ENCODE measurements at regions not wholly inside any gene's neighbourhood (a gene's known extent, or its start where the extent isn't known, plus 50 kb on each side); places are given as distances from the start of the nearest gene placed in this dataset.

DNA sequence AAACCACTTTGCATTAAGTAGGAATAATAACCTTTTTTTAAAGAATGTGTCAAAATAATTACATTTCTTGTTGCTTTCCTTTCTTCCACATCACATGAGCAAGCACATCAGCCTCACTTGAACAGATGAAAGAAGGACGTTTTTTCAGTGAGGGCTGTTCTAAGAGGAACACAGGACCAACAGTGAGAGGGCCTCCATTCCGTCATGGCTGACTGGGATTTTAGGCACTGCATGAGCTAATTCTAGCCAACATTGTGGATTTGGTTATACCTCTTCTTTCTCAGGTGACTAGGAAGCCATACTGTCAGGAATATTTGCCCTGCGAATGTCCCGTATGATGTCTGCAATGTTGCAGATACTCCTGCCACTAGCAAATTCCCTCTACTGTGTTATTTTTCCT is 87.6 kb downstream of the LINC00237 start:
- no peak overlapping the region for H3K4me3 ChIP-seq (ENCODE audit: control insufficient read depth in 1 of 2, extremely low read depth in 1 of 2, low read length in 1 of 2)
- DNase-seq (no peak), ATAC-seq (replicated peaks in 1 of 4) (no peak)
- Mint-ChIP-seq H3K4me3 (no peak overlapping the region), H3K27ac (no peak overlapping the region), H3K36me3 (no peaks in the 10 kb centered on the region), H3K4me1 (no peaks in the 10 kb centered on the region), H3K27me3 (peaks cover 45 to 53% of the 10 kb centered on the region in 2 donors), H3K9me3 (no peaks in the 10 kb centered on the region)
- WGBS (ENCODE audit: insufficient coverage), result 60% methylated on average over 1 of the region's 4 CpGs
- H3K27ac ChIP-seq (ENCODE audit: low read length), result no peak overlapping the region
- no peaks in the 10 kb centered on the region for H3K9me3 ChIP-seq
- CTCF ChIA-PET, result no interaction called here
- POLR2A ChIA-PET, result no interaction called here
- H3K4me1 ChIP-seq (ENCODE audit: control insufficient read depth in 1 of 2, extremely low read depth in 1 of 2, insufficient read depth in 2 of 2, low read length in 2 of 2), result no peaks in the 10 kb centered on the region
- peaks cover 18% of the 10 kb centered on the region in 2 experiments for H3K27me3 ChIP-seq (replicated peaks in 1 of 2; ENCODE audit: control insufficient read depth in 2 of 2, extremely low read depth in 1 of 2, insufficient read depth in 2 of 2, low read length in 1 of 2)
- H3K36me3 ChIP-seq (ENCODE audit: control insufficient read depth in 2 of 2, extremely low read depth in 1 of 2, insufficient read depth in 1 of 2, low read length in 1 of 2), result no peaks in the 10 kb centered on the region

DNA sequence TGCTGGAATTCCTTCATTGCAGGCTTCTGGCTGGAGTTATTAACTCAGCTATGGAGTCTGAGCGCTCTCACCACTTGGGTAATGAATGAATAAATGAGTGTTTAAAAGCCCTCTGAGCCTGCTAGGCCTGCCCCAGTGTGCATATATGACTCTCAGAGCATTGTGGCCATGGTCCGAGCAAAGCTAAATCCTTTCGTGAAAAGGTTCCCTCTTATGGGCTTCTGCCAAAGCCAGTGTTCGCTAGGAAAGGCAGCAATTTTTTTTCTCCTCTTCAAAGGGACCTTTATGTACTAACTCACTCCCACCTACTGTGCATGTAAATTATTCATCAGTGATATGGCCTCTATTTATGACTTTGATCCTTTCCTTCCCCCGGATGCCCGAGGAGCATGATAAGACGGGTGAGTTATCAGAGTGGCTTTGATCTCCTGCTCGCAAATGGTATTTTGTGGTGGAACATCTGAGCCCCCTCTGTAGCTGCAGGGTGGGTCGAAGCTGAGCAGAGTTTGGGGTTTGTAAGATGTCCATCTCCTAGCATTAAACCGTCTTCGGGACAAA is 88.6 kb downstream of the LINC00237 start:
- WGBS (ENCODE audit: insufficient coverage), result 75% methylated on average over 4 of the region's 11 CpGs

DNA sequence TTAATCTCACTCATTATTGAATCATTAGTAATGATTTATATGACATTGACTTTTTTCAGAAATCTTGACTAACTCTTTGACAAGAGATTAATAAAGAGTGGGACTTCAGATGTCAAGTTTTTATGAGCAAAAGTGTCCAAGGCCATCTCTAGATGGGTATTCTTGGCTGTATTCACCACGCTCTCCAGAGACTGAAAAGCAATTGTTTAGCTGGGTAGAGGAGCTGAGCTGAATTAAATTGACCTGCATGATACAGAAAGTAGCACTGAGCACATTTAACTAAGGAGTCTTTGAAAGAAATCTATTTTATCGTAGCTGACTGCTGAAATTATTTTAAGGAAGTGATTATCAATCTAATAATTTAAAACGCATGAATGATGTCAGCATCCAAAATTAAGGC is 89.4 kb downstream of the LINC00237 start:
- H3K4me3 ChIP-seq (ENCODE audit: control insufficient read depth in 1 of 2, extremely low read depth in 1 of 2, low read length in 1 of 2), result no peak overlapping the region
- ATAC-seq (replicated peaks in 1 of 4), result no peak
- no peak overlapping the region for H3K27ac ChIP-seq (ENCODE audit: low read length)
- H3K4me1 Mint-ChIP-seq, result no peaks in the 10 kb centered on the region
- H3K27me3 Mint-ChIP-seq, result peaks cover 50 to 56% of the 10 kb centered on the region in 2 donors
- no peak for DNase-seq
- WGBS (ENCODE audit: insufficient coverage), result 43% methylated on average over 1 of the region's 3 CpGs
- POLR2A ChIA-PET, result no interaction called here
- CTCF ChIA-PET, result no interaction called here
- no peaks in the 10 kb centered on the region for H3K9me3 Mint-ChIP-seq
- no peak overlapping the region for H3K4me3 Mint-ChIP-seq
- H3K27ac Mint-ChIP-seq, result no peak overlapping the region
- H3K27me3 ChIP-seq (replicated peaks in 1 of 2; ENCODE audit: control insufficient read depth in 2 of 2, extremely low read depth in 1 of 2, insufficient read depth in 2 of 2, low read length in 1 of 2), result peaks cover 18% of the 10 kb centered on the region in 2 experiments
- no peaks in the 10 kb centered on the region for H3K4me1 ChIP-seq (ENCODE audit: control insufficient read depth in 1 of 2, extremely low read depth in 1 of 2, insufficient read depth in 2 of 2, low read length in 2 of 2)
- no peaks in the 10 kb centered on the region for H3K9me3 ChIP-seq
- no peaks in the 10 kb centered on the region for H3K36me3 ChIP-seq (ENCODE audit: control insufficient read depth in 2 of 2, extremely low read depth in 1 of 2, insufficient read depth in 1 of 2, low read length in 1 of 2)
- H3K36me3 Mint-ChIP-seq, result no peaks in the 10 kb centered on the region

More for the DNA sequence above, 88.6 kb downstream of the LINC00237 start:
- CTCF ChIA-PET, result no interaction called here
- Mint-ChIP-seq H3K4me1 (no peaks in the 10 kb centered on the region), H3K27ac (no peak overlapping the region), H3K9me3 (no peaks in the 10 kb centered on the region), H3K4me3 (no peak overlapping the region), H3K27me3 (peaks cover 50% of the 10 kb centered on the region in 2 donors), H3K36me3 (no peaks in the 10 kb centered on the region)
- no peak for ATAC-seq (replicated peaks in 1 of 4)
- H3K9me3 ChIP-seq, result no peaks in the 10 kb centered on the region
- no peaks in the 10 kb centered on the region for H3K36me3 ChIP-seq (ENCODE audit: control insufficient read depth in 2 of 2, extremely low read depth in 1 of 2, insufficient read depth in 1 of 2, low read length in 1 of 2)
- H3K4me3 ChIP-seq (ENCODE audit: control insufficient read depth in 1 of 2, extremely low read depth in 1 of 2, low read length in 1 of 2), result no peak overlapping the region
- POLR2A ChIA-PET, result no interaction called here
- DNase-seq, result no peak
- H3K4me1 ChIP-seq (ENCODE audit: control insufficient read depth in 1 of 2, extremely low read depth in 1 of 2, insufficient read depth in 2 of 2, low read length in 2 of 2), result no peaks in the 10 kb centered on the region
- peaks cover 18% of the 10 kb centered on the region in 2 experiments for H3K27me3 ChIP-seq (replicated peaks in 1 of 2; ENCODE audit: control insufficient read depth in 2 of 2, extremely low read depth in 1 of 2, insufficient read depth in 2 of 2, low read length in 1 of 2)
- H3K27ac ChIP-seq (ENCODE audit: low read length), result no peak overlapping the region

DNA sequence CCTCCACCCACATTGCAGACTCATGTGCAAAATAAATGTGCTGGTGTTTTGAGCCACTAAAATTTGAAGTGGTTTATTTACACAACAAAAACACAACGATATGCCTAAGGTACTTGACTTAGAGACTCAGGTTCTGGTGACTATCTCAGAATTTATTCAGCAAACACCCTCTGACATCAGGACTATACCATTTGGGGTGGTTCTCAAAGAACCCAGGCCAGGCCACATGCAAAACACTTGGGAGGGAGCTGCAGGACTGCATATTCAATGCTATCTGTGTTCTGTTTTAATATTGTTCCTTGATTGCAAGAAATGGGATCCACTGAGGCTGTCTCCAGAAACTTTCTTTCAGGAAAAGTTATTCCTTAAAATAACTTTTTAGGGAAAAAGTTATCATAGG is 91.6 kb downstream of the LINC00237 start:
- peaks cover 31 to 39% of the 10 kb centered on the region in 2 donors for H3K27me3 Mint-ChIP-seq
- H3K4me1 Mint-ChIP-seq, result no peaks in the 10 kb centered on the region
- no peaks in the 10 kb centered on the region for H3K9me3 ChIP-seq
- ATAC-seq (replicated peaks in 1 of 4) (no peak), DNase-seq (no peak)
- no peaks in the 10 kb centered on the region for H3K4me1 ChIP-seq (ENCODE audit: control insufficient read depth in 1 of 2, extremely low read depth in 1 of 2, insufficient read depth in 2 of 2, low read length in 2 of 2)
- no peaks in the 10 kb centered on the region for H3K36me3 ChIP-seq (ENCODE audit: control insufficient read depth in 2 of 2, extremely low read depth in 1 of 2, insufficient read depth in 1 of 2, low read length in 1 of 2)
- POLR2A ChIA-PET, result no interaction called here
- no peak overlapping the region for H3K4me3 Mint-ChIP-seq
- H3K27me3 ChIP-seq (replicated peaks in 1 of 2; ENCODE audit: control insufficient read depth in 2 of 2, extremely low read depth in 1 of 2, insufficient read depth in 2 of 2, low read length in 1 of 2), result peaks cover 5 to 14% of the 10 kb centered on the region in 2 experiments
- CTCF ChIA-PET, result no interaction called here
- no peak overlapping the region for H3K4me3 ChIP-seq (ENCODE audit: control insufficient read depth in 1 of 2, extremely low read depth in 1 of 2, low read length in 1 of 2)
- H3K27ac ChIP-seq (ENCODE audit: low read length), result no peak overlapping the region
- no peaks in the 10 kb centered on the region for H3K36me3 Mint-ChIP-seq
- H3K27ac Mint-ChIP-seq, result no peak overlapping the region
- H3K9me3 Mint-ChIP-seq, result no peaks in the 10 kb centered on the region
- 43% methylated on average over 1 of the region's 1 CpG for WGBS (ENCODE audit: insufficient coverage)

DNA sequence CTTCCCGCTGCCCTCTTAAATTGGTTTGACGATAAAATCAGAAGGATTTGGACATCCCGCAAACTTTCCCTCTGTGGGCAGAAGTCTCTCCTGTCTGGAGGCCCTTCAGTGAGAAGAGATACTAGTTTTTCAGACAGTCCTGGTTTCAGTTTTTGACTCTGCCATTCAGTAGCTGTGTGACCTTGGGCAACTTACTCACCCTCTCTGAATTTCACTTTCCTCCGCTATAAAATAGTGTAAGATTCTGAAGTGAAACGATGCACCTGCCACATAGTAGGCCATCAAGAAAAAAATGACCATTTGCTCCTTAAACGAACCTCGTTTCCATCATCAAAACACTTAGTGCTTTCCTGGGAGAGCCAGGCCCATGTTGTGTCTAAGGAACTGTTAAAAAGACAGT is 97.2 kb downstream of the LINC00237 start:
- ATAC-seq (replicated peaks in 1 of 4), result no peak
- Histone ChIP-seq H3K4me1 (ENCODE audit: control insufficient read depth in 1 of 2, extremely low read depth in 1 of 2, insufficient read depth in 2 of 2, low read length in 2 of 2) (no peaks in the 10 kb centered on the region), H3K27ac (ENCODE audit: low read length) (no peak overlapping the region), H3K36me3 (ENCODE audit: control insufficient read depth in 2 of 2, extremely low read depth in 1 of 2, insufficient read depth in 1 of 2, low read length in 1 of 2) (no peaks in the 10 kb centered on the region), H3K4me3 (ENCODE audit: control insufficient read depth in 1 of 2, extremely low read depth in 1 of 2, low read length in 1 of 2) (no peak overlapping the region), H3K27me3 (replicated peaks in 1 of 2; ENCODE audit: control insufficient read depth in 2 of 2, extremely low read depth in 1 of 2, insufficient read depth in 2 of 2, low read length in 1 of 2) (peaks cover 0 to 3% of the 10 kb centered on the region in 2 experiments), H3K9me3 (no peaks in the 10 kb centered on the region)
- H3K4me3 Mint-ChIP-seq, result no peak overlapping the region
- H3K36me3 Mint-ChIP-seq, result no peaks in the 10 kb centered on the region
- H3K27ac Mint-ChIP-seq, result no peak overlapping the region
- POLR2A ChIA-PET, result no interaction called here
- H3K27me3 Mint-ChIP-seq, result peaks cover 17 to 18% of the 10 kb centered on the region in 2 donors
- no peaks in the 10 kb centered on the region for H3K9me3 Mint-ChIP-seq
- H3K4me1 Mint-ChIP-seq, result no peaks in the 10 kb centered on the region
- WGBS (ENCODE audit: insufficient coverage), result 94% methylated on average over 3 of the region's 7 CpGs
- CTCF ChIA-PET, result no interaction called here
- no peak for DNase-seq

DNA sequence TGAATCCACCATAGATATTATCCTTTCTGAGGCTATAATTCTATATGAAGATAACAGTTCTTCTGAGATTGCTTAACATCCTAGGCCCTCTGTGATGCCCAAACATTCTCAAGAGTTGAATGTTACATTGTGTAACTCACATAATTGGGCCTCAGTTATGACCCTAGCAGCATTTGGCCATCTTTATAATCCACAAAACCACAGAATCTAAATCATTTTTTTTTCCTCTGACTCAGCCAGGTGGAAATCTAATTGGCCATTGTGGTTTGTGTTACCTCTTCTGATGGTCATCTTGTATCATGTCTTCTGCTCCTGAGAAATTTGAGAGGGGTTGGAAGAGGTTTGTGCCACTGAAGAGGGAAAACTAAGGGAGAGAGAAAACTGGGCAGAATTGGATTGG is 99.5 kb downstream of the LINC00237 start:
- Mint-ChIP-seq H3K4me1 (no peaks in the 10 kb centered on the region), H3K4me3 (no peak overlapping the region), H3K27ac (no peak overlapping the region), H3K36me3 (no peaks in the 10 kb centered on the region), H3K9me3 (no peaks in the 10 kb centered on the region), H3K27me3 (peaks cover 12 to 13% of the 10 kb centered on the region in 2 donors)
- H3K36me3 ChIP-seq (ENCODE audit: control insufficient read depth in 2 of 2, extremely low read depth in 1 of 2, insufficient read depth in 1 of 2, low read length in 1 of 2), result no peaks in the 10 kb centered on the region
- H3K4me3 ChIP-seq (ENCODE audit: control insufficient read depth in 1 of 2, extremely low read depth in 1 of 2, low read length in 1 of 2), result no peak overlapping the region
- POLR2A ChIA-PET, result no interaction called here
- H3K4me1 ChIP-seq (ENCODE audit: control insufficient read depth in 1 of 2, extremely low read depth in 1 of 2, insufficient read depth in 2 of 2, low read length in 2 of 2), result no peaks in the 10 kb centered on the region
- CTCF ChIA-PET, result no interaction called here
- DNase-seq, result no peak
- H3K9me3 ChIP-seq, result no peaks in the 10 kb centered on the region
- H3K27ac ChIP-seq (ENCODE audit: low read length), result no peak overlapping the region
- peaks cover 0 to 3% of the 10 kb centered on the region in 2 experiments for H3K27me3 ChIP-seq (replicated peaks in 1 of 2; ENCODE audit: control insufficient read depth in 2 of 2, extremely low read depth in 1 of 2, insufficient read depth in 2 of 2, low read length in 1 of 2)
- ATAC-seq (replicated peaks in 1 of 4), result no peak

DNA sequence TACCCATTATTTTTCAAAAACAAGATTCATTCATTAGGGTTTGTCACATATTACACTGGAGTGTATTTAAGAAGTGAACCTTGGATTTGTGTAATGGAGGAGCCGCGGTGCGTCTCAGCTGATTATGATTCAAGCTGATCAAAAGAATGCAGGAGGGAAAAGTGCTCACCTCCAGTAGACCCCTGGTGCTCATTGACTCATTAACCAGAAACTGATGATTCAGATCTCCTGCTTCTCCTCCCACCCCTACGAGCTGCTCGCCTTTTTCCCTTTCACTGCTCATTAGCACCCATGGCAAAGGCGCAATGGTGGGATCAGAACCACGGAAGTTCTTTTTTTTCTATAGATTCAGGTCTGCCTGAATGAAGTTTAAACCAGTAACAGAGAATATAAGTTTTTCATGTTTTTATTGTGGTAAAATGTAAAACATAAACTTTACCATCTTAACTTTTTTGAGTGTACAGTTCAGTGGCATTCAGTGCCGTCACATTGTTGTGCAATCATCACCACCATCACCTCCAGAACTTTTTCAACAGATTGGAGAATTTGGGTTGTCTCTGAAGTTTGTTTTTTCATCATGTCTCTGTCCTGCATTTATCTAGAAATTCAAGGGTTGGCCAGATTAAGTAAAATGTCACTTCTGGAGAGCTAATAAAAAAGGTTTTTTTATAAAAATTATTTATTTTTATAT is 101.6 kb downstream of the LINC00237 start:
- no CpG with 5 or more reads among the region's 8 CpGs for WGBS (ENCODE audit: insufficient coverage)
- Mint-ChIP-seq H3K4me1 (no peaks in the 10 kb centered on the region), H3K4me3 (no peak overlapping the region), H3K27ac (no peak overlapping the region), H3K9me3 (no peaks in the 10 kb centered on the region), H3K27me3 (peaks cover 12 to 13% of the 10 kb centered on the region in 2 donors), H3K36me3 (no peaks in the 10 kb centered on the region)
- Histone ChIP-seq H3K36me3 (ENCODE audit: control insufficient read depth in 2 of 2, extremely low read depth in 1 of 2, insufficient read depth in 1 of 2, low read length in 1 of 2) (no peaks in the 10 kb centered on the region), H3K27ac (ENCODE audit: low read length) (no peak overlapping the region), H3K4me1 (ENCODE audit: control insufficient read depth in 1 of 2, extremely low read depth in 1 of 2, insufficient read depth in 2 of 2, low read length in 2 of 2) (no peaks in the 10 kb centered on the region), H3K9me3 (no peaks in the 10 kb centered on the region), H3K4me3 (ENCODE audit: control insufficient read depth in 1 of 2, extremely low read depth in 1 of 2, low read length in 1 of 2) (no peak overlapping the region), H3K27me3 (replicated peaks in 1 of 2; ENCODE audit: control insufficient read depth in 2 of 2, extremely low read depth in 1 of 2, insufficient read depth in 2 of 2, low read length in 1 of 2) (peaks cover 0 to 5% of the 10 kb centered on the region in 2 experiments)
- ChIA-PET POLR2A (no interaction called here), CTCF (no interaction called here)
- ATAC-seq (replicated peaks in 1 of 4) (no peak), DNase-seq (no peak)

Data from T-cell (primary cell).